Prostate gland (tissue), 2 donors: ENCODE measurements at regions not wholly inside any gene's neighbourhood (a gene's known extent, or its start where the extent isn't known, plus 50 kb on each side); places are given as distances from the start of the nearest gene placed in this dataset.

Experiments
- CTCF ChIP-seq, 4 experiments: fragments of 200-600 bp in 2 of 4; fragments of 450-650 bp in 2 of 4; sonication (generic) in 2 of 4; IDR thresholded peaks; 1 replicate in 3 of 4; 2 replicates in 1 of 4; pipeline ENCODE4 v1.5.1; 2016 to 2019; ENCODE audit warnings: antibody characterized with exemption in 4 of 4, mild to moderate bottlenecking in 2 of 4, moderate library complexity in 2 of 4
- POLR2A ChIP-seq: fragments of 450-650 bp; IDR thresholded peaks from one replicate; pipeline ENCODE4 v1.6.1; 2016; ENCODE audit warnings: antibody characterized with exemption, mild to moderate bottlenecking

- TF ChIP-seq POLR2A (no peak), CTCF (IDR thresholded peaks at IDR 0.05) (no peak)
Measured at GRCh38 chr7:106561151-106561550, 99.8 kb downstream of the CCDC71L start.
